GM18511 (cell line): ENCODE measurements at regions not wholly inside any gene's neighbourhood (a gene's known extent, or its start where the extent isn't known, plus 50 kb on each side); places are given as distances from the start of the nearest gene placed in this dataset.

ENCODE experiments used
- ATAC-seq: cut with Tn5 transposase; IDR thresholded peaks from one replicate; pipeline ENCODE4 v1.9.1; 2021; ENCODE audit warnings: mild to moderate bottlenecking, moderate library complexity; ENCODE audit not compliant: unreplicated experiment

- no peak for ATAC-seq
Measured at GRCh38 chr3:72351536-72351935, 496.7 kb downstream of the SHQ1 start.

- ATAC-seq = no peak
Measured at GRCh38 chr3:72350761-72351505, 497.3 kb downstream of the SHQ1 start.

- no peak for ATAC-seq
Measured at GRCh38 chr3:72348357-72348756, 499.9 kb downstream of the SHQ1 start.

- ATAC-seq = peak; percentile 76
Measured at GRCh38 chr3:72347819-72348319, 500.4 kb downstream of the SHQ1 start.

- ATAC-seq = no peak
Measured at GRCh38 chr3:72346526-72346926, 501.7 kb downstream of the SHQ1 start.

GRCh38 chr3:72345980-72346379 lies 502.3 kb downstream of the SHQ1 start:
- ATAC-seq = no peak

- no peak for ATAC-seq
Measured at GRCh38 chr3:72345237-72345878, 502.9 kb downstream of the SHQ1 start.

GRCh38 chr3:72344647-72345046 lies 503.6 kb downstream of the SHQ1 start:
- ATAC-seq = no peak

GRCh38 chr3:72344236-72344635 lies 504.0 kb downstream of the SHQ1 start:
- no peak for ATAC-seq

GRCh38 chr3:72343078-72343477 lies 505.2 kb downstream of the SHQ1 start:
- no peak for ATAC-seq

GRCh38 chr3:72342450-72342849 lies 505.8 kb downstream of the SHQ1 start:
- ATAC-seq = no peak

- no peak for ATAC-seq
Measured at GRCh38 chr3:72341920-72342319, 506.3 kb downstream of the SHQ1 start.

- ATAC-seq = no peak
Measured at GRCh38 chr3:72341380-72341770, 506.9 kb downstream of the SHQ1 start.

- no peak for ATAC-seq
Measured at GRCh38 chr3:72340476-72341379, 507.5 kb downstream of the SHQ1 start.

- ATAC-seq = no peak
Measured at GRCh38 chr3:72340056-72340455, 508.2 kb downstream of the SHQ1 start.

- ATAC-seq = no peak
Measured at GRCh38 chr3:72339670-72340030, 508.6 kb downstream of the SHQ1 start.

GRCh38 chr3:72338942-72339669 lies 509.1 kb downstream of the SHQ1 start:
- ATAC-seq = no peak

- ATAC-seq = no peak
Measured at GRCh38 chr3:72338082-72338941, 509.9 kb downstream of the SHQ1 start.

- no peak for ATAC-seq
Measured at GRCh38 chr3:72337480-72337855, 510.8 kb downstream of the SHQ1 start.
